PC-9 (cell line): ENCODE measurements at regions not wholly inside any gene's neighbourhood (a gene's known extent, or its start where the extent isn't known, plus 50 kb on each side); places are given as distances from the start of the nearest gene placed in this dataset.

Experiments
- EZH2 ChIP-seq: fragments of 200-600 bp; sonication (generic); IDR thresholded peaks from 2 replicates; pipeline ENCODE4 v1.8.0; 2017; ENCODE audit warnings: antibody characterized with exemption, low read depth
- TF ChIP-seq, protein P1 (sequence below): fragments of 200-600 bp; sonication (generic); conservative IDR thresholded peaks from 2 replicates; pipeline ENCODE4 v1.6.1; 2017; ENCODE audit warnings: mixed run types, antibody characterized with exemption, mild to moderate bottlenecking, moderate library complexity

DNA sequence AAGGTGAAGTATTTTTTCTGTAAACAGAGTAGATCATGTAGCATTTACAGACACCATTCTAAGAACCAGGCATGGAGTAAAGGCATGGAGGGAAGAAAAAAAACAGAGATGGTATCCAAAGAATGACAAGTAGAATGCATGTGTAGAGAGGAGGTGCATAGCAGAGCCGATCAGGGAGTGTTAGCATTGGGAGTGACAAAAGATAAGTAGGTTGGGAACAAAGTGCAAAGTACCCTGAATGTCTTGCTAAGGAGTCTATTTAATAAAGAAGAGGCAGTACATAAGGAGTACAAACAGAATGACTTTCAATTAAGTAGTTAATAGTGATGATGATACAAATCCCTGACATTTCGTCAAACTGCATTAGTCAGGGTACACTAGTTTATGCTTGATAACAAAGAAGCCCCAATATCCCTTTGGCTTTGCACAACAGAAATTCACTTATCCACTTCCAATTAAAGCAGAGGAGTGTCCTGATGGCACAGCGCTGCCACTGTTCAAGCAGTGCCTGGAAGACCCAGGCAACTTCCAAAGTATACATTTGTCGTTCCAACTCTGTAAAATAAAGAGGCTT lies 371.5 kb downstream of the TNS3 start:
- TF ChIP-seq, protein P1, sequence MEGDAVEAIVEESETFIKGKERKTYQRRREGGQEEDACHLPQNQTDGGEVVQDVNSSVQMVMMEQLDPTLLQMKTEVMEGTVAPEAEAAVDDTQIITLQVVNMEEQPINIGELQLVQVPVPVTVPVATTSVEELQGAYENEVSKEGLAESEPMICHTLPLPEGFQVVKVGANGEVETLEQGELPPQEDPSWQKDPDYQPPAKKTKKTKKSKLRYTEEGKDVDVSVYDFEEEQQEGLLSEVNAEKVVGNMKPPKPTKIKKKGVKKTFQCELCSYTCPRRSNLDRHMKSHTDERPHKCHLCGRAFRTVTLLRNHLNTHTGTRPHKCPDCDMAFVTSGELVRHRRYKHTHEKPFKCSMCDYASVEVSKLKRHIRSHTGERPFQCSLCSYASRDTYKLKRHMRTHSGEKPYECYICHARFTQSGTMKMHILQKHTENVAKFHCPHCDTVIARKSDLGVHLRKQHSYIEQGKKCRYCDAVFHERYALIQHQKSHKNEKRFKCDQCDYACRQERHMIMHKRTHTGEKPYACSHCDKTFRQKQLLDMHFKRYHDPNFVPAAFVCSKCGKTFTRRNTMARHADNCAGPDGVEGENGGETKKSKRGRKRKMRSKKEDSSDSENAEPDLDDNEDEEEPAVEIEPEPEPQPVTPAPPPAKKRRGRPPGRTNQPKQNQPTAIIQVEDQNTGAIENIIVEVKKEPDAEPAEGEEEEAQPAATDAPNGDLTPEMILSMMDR = no peak
- TF ChIP-seq EZH2 = no peak
